HL-60 (cell line): ENCODE measurements at regions not wholly inside any gene's neighbourhood (a gene's known extent, or its start where the extent isn't known, plus 50 kb on each side); places are given as distances from the start of the nearest gene placed in this dataset.
"Not testable (repeated sequence)": the region's sequence is repeated elsewhere in the genome, so short reads cannot be mapped to it uniquely, and the experiment has no call there.

Experiments used
- DNase-seq, 2 experiments: peaks; one replicate each; pipeline ENCODE4 v3.0.0-alpha.2; 2010 to 2020; ENCODE audit warnings: low read depth in 1 of 2, low spot score in 1 of 2
- H3K27ac ChIP-seq: fragments of 250-450 bp; sonication (Bioruptor Pico); replicated peaks from 2 replicates; pipeline ENCODE4 v1.5.1; 2020; ENCODE audit warnings: mild to moderate bottlenecking, moderate library complexity
- H3K27me3 ChIP-seq: fragments of 250-450 bp; sonication (Bioruptor Pico); 2 replicates; pipeline ENCODE4 v1.5.1; 2021; ENCODE audit warnings: mild to moderate bottlenecking, moderate library complexity; ENCODE audit not compliant: insufficient read depth, poor library complexity, severe bottlenecking
- H3K4me3 ChIP-seq: replicated peaks from 2 replicates; pipeline ENCODE4 v1.5.1; 2011; ENCODE audit warnings: mild to moderate bottlenecking, control low read depth, low read length; ENCODE audit not compliant: insufficient read depth
- CTCF ChIP-seq: IDR thresholded peaks from one replicate; pipeline ENCODE4 v1.5.1; 2011; ENCODE audit warnings: low read length, control low read depth, inconsistent platforms; ENCODE audit not compliant: insufficient read depth
- GABPA ChIP-seq: IDR thresholded peaks from 2 replicates; pipeline ENCODE4 v1.6.1; 2012; ENCODE audit warnings: low read depth
- POLR2AphosphoS5 ChIP-seq: IDR thresholded peaks from 2 replicates; pipeline ENCODE4 v1.6.1; 2012; ENCODE audit warnings: low read depth
- REST ChIP-seq: IDR thresholded peaks from 2 replicates; pipeline ENCODE4 v1.6.1; 2012; ENCODE audit warnings: low read depth; ENCODE audit not compliant: insufficient replicate concordance
- SPI1 ChIP-seq: IDR thresholded peaks from 2 replicates; pipeline ENCODE4 v1.6.1; 2012; ENCODE audit warnings: low read depth, mild to moderate bottlenecking, borderline replicate concordance

GRCh38 chr15:36185845-36186244, 393.6 kb upstream of the CDIN1 start:
- Histone ChIP-seq H3K27me3 (no peaks in the 10 kb centered on the region), H3K27ac (no peak overlapping the region), H3K4me3 (no peak overlapping the region)
- no peak for TF ChIP-seq CTCF
- no peak for TF ChIP-seq POLR2AphosphoS5
- TF ChIP-seq GABPA = no peak
- TF ChIP-seq REST = no peak
- TF ChIP-seq SPI1 = no peak
- DNase-seq = no peak

- no peak overlapping the region for H3K27ac ChIP-seq
- no peaks in the 10 kb centered on the region for H3K27me3 ChIP-seq
- TF ChIP-seq GABPA = no peak
- TF ChIP-seq SPI1 = no peak
- no peak for TF ChIP-seq CTCF
- no peak for DNase-seq
- H3K4me3 ChIP-seq = no peak overlapping the region
Observed at GRCh38 chr15:36186376-36186775, 393.1 kb upstream of the CDIN1 start.

- no peak overlapping the region for H3K27ac ChIP-seq
- TF ChIP-seq CTCF (no peak), POLR2AphosphoS5 (no peak), REST (no peak), SPI1 (no peak), GABPA (no peak)
- no peak overlapping the region for H3K4me3 ChIP-seq
Observed at GRCh38 chr15:36191459-36191858, 388.0 kb upstream of the CDIN1 start.

GRCh38 chr15:36195361-36196007, 383.9 kb upstream of the CDIN1 start:
- H3K27me3 ChIP-seq, DNase-seq, H3K4me3 ChIP-seq, H3K27ac ChIP-seq: not testable (repeated sequence)

More at GRCh38 chr15:36191459-36191858, 388.0 kb upstream of the CDIN1 start:
- DNase-seq = no peak
- H3K27me3 ChIP-seq = no peaks in the 10 kb centered on the region
